AG04450 (cell line): ENCODE measurements at regions not wholly inside any gene's neighbourhood (a gene's known extent, or its start where the extent isn't known, plus 50 kb on each side); places are given as distances from the start of the nearest gene placed in this dataset.

Experiments used
- CTCF ChIA-PET: fragments of 300-600, 350-600 bp; formaldehyde crosslinking; extraction: SDS; loops from one replicate; lab custom pipeline; 2022; ENCODE audit warnings: antibody characterized with exemption, inconsistent platforms; lab: Charles Lee
- POLR2A ChIA-PET: fragments of 350-600 bp; formaldehyde crosslinking; extraction: SDS; loops from one replicate; lab custom pipeline; 2021; ENCODE audit warnings: antibody characterized with exemption, inconsistent platforms; lab: Yijun Ruan, JAX
- DNase-seq: peaks from one replicate; pipeline ENCODE4 v3.0.0-alpha.2; 2011; ENCODE audit warnings: low read depth, low spot score
- H3K27ac ChIP-seq: one replicate; pipeline ENCODE4 v1.5.1; 2012; ENCODE audit warnings: low read depth, low read length, control low read depth
- H3K27me3 ChIP-seq: one replicate; pipeline ENCODE4 v1.6.0; 2012; ENCODE audit warnings: low read length; ENCODE audit not compliant: control insufficient read depth, insufficient read depth
- H3K4me3 ChIP-seq: 2 replicates; pipeline ENCODE4 v1.5.1; 2011; ENCODE audit warnings: mild to moderate bottlenecking, low read depth, low read length, control low read depth
- H3K9me3 ChIP-seq: 2 replicates; pipeline ENCODE4 v1.5.1; 2012; ENCODE audit warnings: low read length; ENCODE audit not compliant: control insufficient read depth, insufficient read depth
- TF ChIP-seq, protein P1 (sequence below): IDR thresholded peaks from 2 replicates; pipeline ENCODE4 v1.5.1; 2011; ENCODE audit warnings: low read depth, low read length, control low read depth, inconsistent platforms

DNA sequence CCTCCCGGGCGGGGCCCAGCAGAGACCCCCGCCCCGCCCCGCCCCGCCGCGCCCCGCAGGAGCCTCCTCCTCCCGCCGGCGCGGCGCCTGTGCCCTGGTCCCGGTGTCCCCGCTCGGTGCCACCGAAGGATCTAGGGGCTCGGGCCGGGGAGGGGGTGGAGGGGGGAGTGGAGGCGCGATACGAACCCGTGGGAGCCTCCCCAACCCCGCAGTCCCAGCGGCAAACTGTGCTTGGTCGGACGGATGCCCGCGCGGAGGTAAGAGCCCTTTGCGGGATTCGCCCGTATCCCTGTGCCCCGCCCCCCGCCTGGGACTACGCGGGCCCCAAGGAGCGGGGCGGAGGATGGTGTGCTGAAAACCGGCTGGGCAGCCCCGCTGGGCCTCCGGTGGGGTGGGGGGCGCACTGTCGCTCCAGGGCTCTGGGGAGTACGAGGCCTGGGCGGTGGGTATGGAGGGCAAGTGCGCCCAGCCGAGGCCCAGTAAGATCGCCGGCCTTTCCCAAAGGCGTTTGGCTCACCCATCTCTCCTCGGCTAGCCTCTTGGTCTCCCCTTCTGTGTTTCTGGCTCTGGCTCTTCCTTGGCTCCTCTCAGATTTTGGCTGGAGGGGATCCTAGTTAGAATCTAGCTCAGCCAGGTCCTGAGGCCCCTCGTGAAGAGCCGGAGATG is 65.6 kb upstream of the POLG start:
- Histone ChIP-seq H3K27ac (no peak overlapping the region), H3K4me3 (no peak overlapping the region), H3K9me3 (no peaks in the 10 kb centered on the region; the same call in 1 of the 2 replicates), H3K27me3 (peaks cover 70% of the 10 kb centered on the region)
- ChIA-PET POLR2A (no interaction called here), CTCF (interaction anchor here (5.0 kb wide), 1 partner anchor 42 kb away, joined by 40 read pairs; no protein-coding TSS in a partner anchor)
- DNase-seq: no peak
- TF ChIP-seq, protein P1, sequence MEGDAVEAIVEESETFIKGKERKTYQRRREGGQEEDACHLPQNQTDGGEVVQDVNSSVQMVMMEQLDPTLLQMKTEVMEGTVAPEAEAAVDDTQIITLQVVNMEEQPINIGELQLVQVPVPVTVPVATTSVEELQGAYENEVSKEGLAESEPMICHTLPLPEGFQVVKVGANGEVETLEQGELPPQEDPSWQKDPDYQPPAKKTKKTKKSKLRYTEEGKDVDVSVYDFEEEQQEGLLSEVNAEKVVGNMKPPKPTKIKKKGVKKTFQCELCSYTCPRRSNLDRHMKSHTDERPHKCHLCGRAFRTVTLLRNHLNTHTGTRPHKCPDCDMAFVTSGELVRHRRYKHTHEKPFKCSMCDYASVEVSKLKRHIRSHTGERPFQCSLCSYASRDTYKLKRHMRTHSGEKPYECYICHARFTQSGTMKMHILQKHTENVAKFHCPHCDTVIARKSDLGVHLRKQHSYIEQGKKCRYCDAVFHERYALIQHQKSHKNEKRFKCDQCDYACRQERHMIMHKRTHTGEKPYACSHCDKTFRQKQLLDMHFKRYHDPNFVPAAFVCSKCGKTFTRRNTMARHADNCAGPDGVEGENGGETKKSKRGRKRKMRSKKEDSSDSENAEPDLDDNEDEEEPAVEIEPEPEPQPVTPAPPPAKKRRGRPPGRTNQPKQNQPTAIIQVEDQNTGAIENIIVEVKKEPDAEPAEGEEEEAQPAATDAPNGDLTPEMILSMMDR: no peak

GRCh38 chr15:89399238-89400115 is 64.9 kb upstream of the POLG start:
- no peak for DNase-seq
- CTCF ChIA-PET: interaction anchor here (0.7 to 1.8 kb wide), 2 partner anchors 41 kb away, joined by 4 to 6 read pairs; no protein-coding TSS in a partner anchor
- POLR2A ChIA-PET: no interaction called here
- Histone ChIP-seq H3K27ac (no peak overlapping the region), H3K9me3 (no peaks in the 10 kb centered on the region; the same call in 1 of the 2 replicates), H3K27me3 (peaks cover 65% of the 10 kb centered on the region), H3K4me3 (peak overlapping the region; percentile 25)
- TF ChIP-seq, protein P1: peak; percentile 45

DNA sequence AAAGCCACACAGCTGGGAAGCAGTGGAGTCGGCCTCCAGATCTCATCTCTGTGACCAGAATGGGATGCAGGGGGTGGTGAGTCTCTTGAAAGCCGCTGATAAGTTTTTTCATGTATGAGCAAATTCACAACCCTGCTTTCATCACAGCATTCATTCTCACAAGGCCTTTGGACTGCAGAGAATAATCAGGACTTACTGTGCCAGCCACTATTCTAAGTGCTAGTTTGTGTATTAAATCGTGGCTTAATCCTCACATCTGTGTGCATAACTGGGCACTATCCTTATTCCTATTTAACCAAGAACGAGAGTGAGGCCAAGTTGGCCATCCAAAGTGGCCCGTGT is 64.2 kb upstream of the POLG start:
- DNase-seq: no peak
- POLR2A ChIA-PET: no interaction called here
- no peak overlapping the region for H3K4me3 ChIP-seq
- peaks cover 65% of the 10 kb centered on the region for H3K27me3 ChIP-seq
- CTCF ChIA-PET: interaction anchor here (1.8 kb wide), 1 partner anchor 40 kb away, joined by 6 read pairs; no protein-coding TSS in a partner anchor
- H3K9me3 ChIP-seq: no peaks in the 10 kb centered on the region; the same call in 1 of the 2 replicates
- TF ChIP-seq, protein P1: no peak
- H3K27ac ChIP-seq: no peak overlapping the region

DNA sequence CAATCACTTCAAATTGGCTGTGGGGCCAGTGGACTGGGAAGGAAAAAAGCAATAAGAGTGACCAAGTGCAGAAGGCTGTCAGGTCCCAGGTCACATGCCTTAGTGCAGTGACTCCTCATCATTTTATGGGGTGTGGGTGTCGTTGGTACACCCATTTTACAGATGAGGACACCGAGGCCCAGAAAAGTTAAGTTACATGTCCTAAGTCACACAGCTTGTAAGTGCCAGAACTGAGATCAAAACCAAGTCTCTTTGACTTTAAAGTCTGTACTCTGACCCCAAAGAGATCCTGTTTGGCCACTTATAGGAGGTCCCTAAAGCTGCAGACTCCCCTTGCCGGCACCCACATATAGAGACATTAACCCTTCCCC is 63.0 kb upstream of the POLG start:
- Histone ChIP-seq H3K27ac (no peak overlapping the region), H3K9me3 (no peaks in the 10 kb centered on the region; the same call in 1 of the 2 replicates), H3K4me3 (no peak overlapping the region), H3K27me3 (peaks cover 63% of the 10 kb centered on the region)
- POLR2A ChIA-PET: no interaction called here
- CTCF ChIA-PET: interaction anchor here (1.8 kb wide), 1 partner anchor 39 kb away, joined by 6 read pairs; no protein-coding TSS in a partner anchor
- TF ChIP-seq, protein P1: no peak
- no peak for DNase-seq
